HepG2 (cell line): ENCODE measurements at regions not wholly inside any gene's neighbourhood (a gene's known extent, or its start where the extent isn't known, plus 50 kb on each side); places are given as distances from the start of the nearest gene placed in this dataset.

Experiments
- ATAC-seq: fragments of 200-7000 bp; cut with Tn5 transposase; 3 replicates; pipeline ENCODE4 v1.9.1; 2020; ENCODE audit warnings: mild to moderate bottlenecking, moderate library complexity
- BruUV-seq: library from RNA; stranded (reverse); fragments of 400-500 nt; replicated peaks from 2 replicates; lab custom pipeline; 2021; lab: Mats Ljungman, UMichigan
- CTCF ChIA-PET: fragments of 300-600 bp; formaldehyde crosslinking; extraction: SDS; loops from one replicate; lab custom pipeline; 2021; ENCODE audit warnings: low total read pairs, inconsistent platforms, low intra/inter-chr PET ratio; lab: Yijun Ruan, JAX
- POLR2A ChIA-PET: fragments of 350-600 bp; sonication (Branson Sonifier 250); formaldehyde crosslinking; loops from one replicate; lab custom pipeline; 2020; ENCODE audit warnings: antibody characterized with exemption, inconsistent platforms; lab: Yijun Ruan, JAX
- DNase-seq: peaks from one replicate; pipeline ENCODE4 v3.0.0-alpha.2; 2015; ENCODE audit warnings: low spot score
- FAIRE-seq: peaks from 3 replicates; lab custom pipeline; 2011; peaks lifted over from hg19 to GRCh38; lab: Jason Lieb, UNC
- H2AFZ ChIP-seq: one replicate; pipeline ENCODE4 v1.6.1; 2011; ENCODE audit warnings: low read length, inconsistent platforms
- H3K27ac ChIP-seq: fragments of 300-600 bp; 3 replicates; pipeline ENCODE4 v1.8.0; 2011; ENCODE audit warnings: mixed run types, mild to moderate bottlenecking, mixed read lengths, low read length, inconsistent platforms; ENCODE audit not compliant: insufficient read depth; ENCODE audit errors: extremely low read length
- H3K27me3 ChIP-seq, 2 experiments: fragments of 200-600 bp in 1 of 2; 2 replicates in 1 of 2; 3 replicates in 1 of 2; pipeline versions ENCODE4 v1.6.0 to v1.8.0; 2011; ENCODE audit warnings: low read length in 2 of 2, mild to moderate bottlenecking in 2 of 2, moderate library complexity in 2 of 2, inconsistent platforms in 1 of 2; ENCODE audit not compliant: insufficient read depth in 2 of 2, control insufficient read depth in 1 of 2
- H3K36me3 ChIP-seq, 2 experiments: fragments of 200-600 bp in 1 of 2; replicated peaks in 1 of 2; 2 replicates in 1 of 2; 3 replicates in 1 of 2; pipeline versions ENCODE4 v1.5.1 to v1.8.0; 2011; ENCODE audit warnings: low read length in 2 of 2, inconsistent platforms in 1 of 2; ENCODE audit not compliant: insufficient read depth in 2 of 2, control insufficient read depth in 1 of 2
- H3K4me1 ChIP-seq: 2 replicates; pipeline ENCODE4 v1.5.1; 2012; ENCODE audit warnings: low read length, inconsistent platforms; ENCODE audit not compliant: insufficient read depth
- H3K4me2 ChIP-seq: 2 replicates; pipeline ENCODE4 v1.6.0; 2011; ENCODE audit warnings: low read depth, low read length, inconsistent platforms
- H3K4me3 ChIP-seq, 3 experiments: fragments of 200-600 bp in 1 of 3; sonication (generic), shearing (Covaris generic) in 1 of 3; replicated peaks in 1 of 3; 2 replicates each; pipeline ENCODE4 v1.5.1; 2011 to 2016; ENCODE audit warnings: low read length in 3 of 3, inconsistent platforms in 2 of 3, low read depth in 2 of 3, mild to moderate bottlenecking in 2 of 3, control low read depth in 1 of 3, mixed read lengths in 1 of 3; ENCODE audit not compliant: insufficient read depth in 1 of 3
- H3K79me2 ChIP-seq: one replicate; pipeline ENCODE4 v1.6.1; 2011; ENCODE audit warnings: low read length, inconsistent platforms; ENCODE audit not compliant: insufficient read depth
- H3K9ac ChIP-seq: 2 replicates; pipeline ENCODE4 v1.6.0; 2011; ENCODE audit warnings: mild to moderate bottlenecking, low read depth, low read length, inconsistent platforms; ENCODE audit not compliant: insufficient read depth
- H3K9me3 ChIP-seq: 2 replicates; pipeline ENCODE4 v1.5.1; 2012; ENCODE audit warnings: mild to moderate bottlenecking, low read length
- H4K20me1 ChIP-seq: 2 replicates; pipeline ENCODE4 v1.6.0; 2011; ENCODE audit warnings: inconsistent platforms, mild to moderate bottlenecking, low read length, moderate library complexity; ENCODE audit not compliant: insufficient read depth
- GABPA ChIP-seq, 2 experiments: IDR thresholded peaks; 2 replicates each; pipeline ENCODE4 v1.6.1; 2011 to 2016; ENCODE audit warnings: low read depth in 2 of 2, low read length in 1 of 2, missing biosample characterization in 1 of 2, missing genetic modification characterization in 1 of 2
- ZNF367 ChIP-seq: sonication (generic); formaldehyde crosslinking; IDR thresholded peaks from 2 replicates; pipeline ENCODE4 v1.4.0; 2020; ENCODE audit warnings: missing genetic modification reagents, borderline replicate concordance
- WGBS: methylation state at CpG from one replicate; pipeline ENCODE4 v1.1.6; 2017; ENCODE audit warnings: low lambda C conversion rate; 5-methylcytosine and 5-hydroxymethylcytosine counted together
- in situ Hi-C: cut with HindIII; loops from 2 replicates; pipeline ENCODE4 v1.10.0; 2017; ENCODE audit warnings: low pct_unique_long_range_greater_than_20kb; ENCODE audit not compliant: extremely low pct_ligation_motif_present
- intact Hi-C: fragments of 100-400 bp; cut with micrococcal nuclease; formaldehyde crosslinking; loops from one replicate; pipeline ENCODE4 v1.10.0; 2022; ENCODE audit not compliant: unreplicated experiment
- TF ChIP-seq, protein P1 (sequence below): sonication (generic); formaldehyde crosslinking; IDR thresholded peaks from 2 replicates; pipeline ENCODE4 v1.8.0; 2022; ENCODE audit warnings: missing genetic modification reagents, mild to moderate bottlenecking, moderate library complexity, borderline replicate concordance
- TF ChIP-seq, protein P2 (sequence below): sonication (generic); formaldehyde crosslinking; IDR thresholded peaks from 2 replicates; pipeline ENCODE4 v1.5.0; 2020; ENCODE audit warnings: mild to moderate bottlenecking, missing genetic modification reagents, borderline replicate concordance

DNA sequence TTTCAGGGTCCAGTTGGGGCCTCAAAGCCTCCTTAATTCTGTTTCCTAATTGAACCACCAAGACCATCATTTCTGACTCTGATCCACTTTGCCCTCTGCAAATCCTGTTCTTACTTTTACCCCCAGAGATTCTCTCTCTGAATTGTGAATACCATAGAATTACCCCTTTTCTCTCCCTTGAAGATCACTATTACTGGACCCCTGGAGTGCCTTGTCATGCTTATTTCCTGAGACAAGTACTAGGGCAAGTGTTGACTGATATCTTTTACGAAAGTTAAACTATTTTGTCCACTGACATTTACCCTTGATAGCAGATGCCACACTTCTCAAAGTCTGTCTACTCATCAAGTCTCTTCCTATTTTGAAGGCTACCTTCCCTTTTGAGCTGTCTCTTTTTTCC is 246.9 kb upstream of the PTGER4 start:
- DNase-seq (no peak), ATAC-seq (no peak), FAIRE-seq (no peak)
- BruUV-seq = no TSS peak
- no peaks in the 10 kb centered on the region for H3K27me3 ChIP-seq
- H3K27ac ChIP-seq = no peak overlapping the region
- no peak overlapping the region for H2AFZ ChIP-seq
- no peaks in the 10 kb centered on the region for H4K20me1 ChIP-seq
- H3K4me3 ChIP-seq = no peak overlapping the region
- in situ Hi-C loops = no loop called here
- H3K9ac ChIP-seq = no peak overlapping the region
- intact Hi-C loops = no loop called here
- WGBS = 39% methylated on average over 1 of the region's 1 CpG
- TF ChIP-seq GABPA (IDR thresholded peaks at IDR 0.05; ENCODE audit: low read depth, low read length) (no peak), GABPA (CRISPR knock-in tag; IDR thresholded peaks at IDR 0.05; ENCODE audit: low read depth) (no peak), ZNF367 (CRISPR knock-in tag) (no peak)
- TF ChIP-seq, protein P1, sequence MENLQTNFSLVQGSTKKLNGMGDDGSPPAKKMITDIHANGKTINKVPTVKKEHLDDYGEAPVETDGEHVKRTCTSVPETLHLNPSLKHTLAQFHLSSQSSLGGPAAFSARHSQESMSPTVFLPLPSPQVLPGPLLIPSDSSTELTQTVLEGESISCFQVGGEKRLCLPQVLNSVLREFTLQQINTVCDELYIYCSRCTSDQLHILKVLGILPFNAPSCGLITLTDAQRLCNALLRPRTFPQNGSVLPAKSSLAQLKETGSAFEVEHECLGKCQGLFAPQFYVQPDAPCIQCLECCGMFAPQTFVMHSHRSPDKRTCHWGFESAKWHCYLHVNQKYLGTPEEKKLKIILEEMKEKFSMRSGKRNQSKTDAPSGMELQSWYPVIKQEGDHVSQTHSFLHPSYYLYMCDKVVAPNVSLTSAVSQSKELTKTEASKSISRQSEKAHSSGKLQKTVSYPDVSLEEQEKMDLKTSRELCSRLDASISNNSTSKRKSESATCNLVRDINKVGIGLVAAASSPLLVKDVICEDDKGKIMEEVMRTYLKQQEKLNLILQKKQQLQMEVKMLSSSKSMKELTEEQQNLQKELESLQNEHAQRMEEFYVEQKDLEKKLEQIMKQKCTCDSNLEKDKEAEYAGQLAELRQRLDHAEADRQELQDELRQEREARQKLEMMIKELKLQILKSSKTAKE (CRISPR knock-in tag) = no peak
- TF ChIP-seq, protein P2, sequence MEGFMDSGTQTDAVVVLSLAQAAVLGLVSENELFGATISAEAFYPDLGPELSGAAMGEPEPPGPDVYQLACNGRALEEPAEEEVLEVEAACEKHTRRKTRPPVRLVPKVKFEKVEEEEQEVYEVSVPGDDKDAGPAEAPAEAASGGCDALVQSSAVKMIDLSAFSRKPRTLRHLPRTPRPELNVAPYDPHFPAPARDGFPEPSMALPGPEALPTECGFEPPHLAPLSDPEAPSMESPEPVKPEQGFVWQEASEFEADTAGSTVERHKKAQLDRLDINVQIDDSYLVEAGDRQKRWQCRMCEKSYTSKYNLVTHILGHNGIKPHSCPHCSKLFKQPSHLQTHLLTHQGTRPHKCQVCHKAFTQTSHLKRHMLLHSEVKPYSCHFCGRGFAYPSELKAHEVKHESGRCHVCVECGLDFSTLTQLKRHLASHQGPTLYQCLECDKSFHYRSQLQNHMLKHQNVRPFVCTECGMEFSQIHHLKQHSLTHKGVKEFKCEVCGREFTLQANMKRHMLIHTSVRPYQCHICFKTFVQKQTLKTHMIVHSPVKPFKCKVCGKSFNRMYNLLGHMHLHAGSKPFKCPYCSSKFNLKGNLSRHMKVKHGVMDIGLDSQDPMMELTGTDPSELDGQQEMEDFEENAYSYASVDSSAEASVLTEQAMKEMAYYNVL (CRISPR knock-in tag) = no peak
- ChIA-PET CTCF (no interaction called here), POLR2A (no interaction called here)
- H3K79me2 ChIP-seq = no peaks in the 10 kb centered on the region
- H3K4me2 ChIP-seq = no peak overlapping the region
- no peaks in the 10 kb centered on the region for H3K4me1 ChIP-seq
- H3K36me3 ChIP-seq = no peaks in the 10 kb centered on the region
- no peaks in the 10 kb centered on the region for H3K9me3 ChIP-seq
